ENCODE measurements at regions not wholly inside any gene's neighbourhood (a gene's known extent, or its start where the extent isn't known, plus 50 kb on each side); places are given as distances from the start of the nearest gene placed in this dataset.
A peak's percentile ranks its signal among the peaks of the same experiment; 100 is the strongest.
"Not testable (repeated sequence)": the region's sequence is repeated elsewhere in the genome, so short reads cannot be mapped to it uniquely, and the experiment has no call there.

DNA sequence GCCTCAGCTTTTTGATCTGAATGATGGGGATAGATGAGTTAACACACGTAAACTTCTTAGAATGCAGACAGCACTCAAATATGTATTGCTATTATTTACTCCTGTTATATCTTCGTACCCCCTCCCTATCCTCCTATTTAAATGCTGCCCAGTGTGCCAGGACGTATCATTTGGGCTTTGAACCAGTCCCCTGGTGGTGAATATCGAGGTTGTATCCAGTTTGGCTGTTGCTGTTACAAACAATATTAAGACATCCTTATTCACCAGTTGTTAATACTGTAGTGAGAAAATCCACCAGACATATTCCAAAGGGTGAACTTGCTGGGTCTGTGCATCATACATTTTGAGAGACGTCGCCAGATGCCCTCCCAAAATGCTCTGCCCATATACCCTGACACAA, 51.5 kb upstream of the FOXN3 start:
- TF ChIP-seq, protein P1, sequence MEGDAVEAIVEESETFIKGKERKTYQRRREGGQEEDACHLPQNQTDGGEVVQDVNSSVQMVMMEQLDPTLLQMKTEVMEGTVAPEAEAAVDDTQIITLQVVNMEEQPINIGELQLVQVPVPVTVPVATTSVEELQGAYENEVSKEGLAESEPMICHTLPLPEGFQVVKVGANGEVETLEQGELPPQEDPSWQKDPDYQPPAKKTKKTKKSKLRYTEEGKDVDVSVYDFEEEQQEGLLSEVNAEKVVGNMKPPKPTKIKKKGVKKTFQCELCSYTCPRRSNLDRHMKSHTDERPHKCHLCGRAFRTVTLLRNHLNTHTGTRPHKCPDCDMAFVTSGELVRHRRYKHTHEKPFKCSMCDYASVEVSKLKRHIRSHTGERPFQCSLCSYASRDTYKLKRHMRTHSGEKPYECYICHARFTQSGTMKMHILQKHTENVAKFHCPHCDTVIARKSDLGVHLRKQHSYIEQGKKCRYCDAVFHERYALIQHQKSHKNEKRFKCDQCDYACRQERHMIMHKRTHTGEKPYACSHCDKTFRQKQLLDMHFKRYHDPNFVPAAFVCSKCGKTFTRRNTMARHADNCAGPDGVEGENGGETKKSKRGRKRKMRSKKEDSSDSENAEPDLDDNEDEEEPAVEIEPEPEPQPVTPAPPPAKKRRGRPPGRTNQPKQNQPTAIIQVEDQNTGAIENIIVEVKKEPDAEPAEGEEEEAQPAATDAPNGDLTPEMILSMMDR (IDR thresholded peaks at IDR 0.05) = no peak
- POLR2A ChIA-PET = no interaction called here
- intact Hi-C loops (cut with micrococcal nuclease) = no loop called here
- Mint-ChIP-seq H3K4me1 (peaks cover 27% of the 10 kb centered on the region), H3K27ac (no peak overlapping the region), H3K27me3 (no peaks in the 10 kb centered on the region), H3K9me3 (no peaks in the 10 kb centered on the region), H3K36me3 (ENCODE audit: low read depth) (peaks cover 8% of the 10 kb centered on the region), H3K4me3 (no peak overlapping the region)
- DNase-seq = no peak
- CTCF ChIA-PET = no interaction called here
- no peak for ATAC-seq (ENCODE audit: low read depth)

DNA sequence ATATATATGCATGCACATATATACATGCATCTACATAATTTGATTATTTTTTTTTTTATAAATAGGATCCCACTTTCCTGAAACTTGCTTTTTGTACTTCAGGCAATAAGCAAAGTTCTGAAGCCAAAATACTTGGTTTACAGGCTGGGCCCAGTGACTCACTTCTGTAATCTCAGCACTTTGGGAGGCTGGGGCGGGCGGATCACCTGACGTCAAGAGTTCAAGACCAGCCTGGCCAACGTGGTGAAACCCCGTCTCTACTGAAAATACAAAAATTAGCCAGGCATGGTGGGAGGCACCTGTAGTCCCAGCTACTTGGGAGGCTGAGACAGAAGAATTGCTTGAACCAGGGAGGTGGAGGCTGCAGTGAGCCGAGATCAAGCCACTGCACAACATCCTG, 51.0 kb upstream of the FOXN3 start:
- intact Hi-C loops (cut with micrococcal nuclease); ATAC-seq (ENCODE audit: low read depth); H3K27me3 Mint-ChIP-seq; H3K4me3 Mint-ChIP-seq; H3K36me3 Mint-ChIP-seq (ENCODE audit: low read depth); H3K27ac Mint-ChIP-seq; H3K9me3 Mint-ChIP-seq; DNase-seq: not testable (repeated sequence)
- ChIA-PET CTCF (interaction anchor here (1.0 kb wide), 1 partner anchor 26 kb away, joined by 3 read pairs; no protein-coding TSS in a partner anchor), POLR2A (interaction anchor here (0.6 kb wide), 1 partner anchor 24 kb away, joined by 3 read pairs; no protein-coding TSS in a partner anchor)
- H3K4me1 Mint-ChIP-seq = peaks cover 32% of the 10 kb centered on the region

DNA sequence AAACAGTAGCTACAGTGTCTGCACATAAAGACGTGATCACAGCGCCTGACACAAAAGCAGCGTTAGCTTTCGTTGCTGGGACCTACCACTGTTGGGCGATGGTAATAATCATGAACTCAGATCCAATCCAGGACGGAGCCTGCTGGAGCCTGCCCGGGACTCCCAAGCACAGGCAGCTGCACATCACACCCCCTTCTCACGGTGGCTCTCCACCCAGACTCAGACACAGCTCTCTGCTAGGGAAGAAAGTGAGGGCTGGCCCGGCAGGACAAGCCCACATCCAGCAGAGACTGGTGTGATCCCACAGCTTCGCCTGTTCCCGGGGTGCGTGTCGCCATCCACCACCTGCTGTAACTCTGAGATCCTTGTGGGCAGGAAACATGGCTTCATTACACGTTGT, 49.9 kb upstream of the FOXN3 start:
- Mint-ChIP-seq H3K4me1 (peaks cover 41% of the 10 kb centered on the region), H3K27ac (peak overlapping the region; percentile 50), H3K9me3 (no peaks in the 10 kb centered on the region), H3K27me3 (no peaks in the 10 kb centered on the region), H3K4me3 (no peak overlapping the region), H3K36me3 (ENCODE audit: low read depth) (peaks cover 4% of the 10 kb centered on the region)
- ChIA-PET POLR2A (interaction anchor here (0.7 kb wide), 2 partner anchors 46 to 284 kb away, joined by 4 to 10 read pairs; no protein-coding TSS in a partner anchor), CTCF (interaction anchor here (1.0 kb wide), 1 partner anchor 27 kb away, joined by 3 read pairs; no protein-coding TSS in a partner anchor)
- ATAC-seq (ENCODE audit: low read depth) (no peak), DNase-seq (no peak)
- TF ChIP-seq, protein P1 (IDR thresholded peaks at IDR 0.05) = no peak
- intact Hi-C loops (cut with micrococcal nuclease) = no loop called here

All from activated B cell treated with CpG ODN at 0.5 μM for 24 hours (primary cell).